DMS153 (cell line): ENCODE measurements at regions not wholly inside any gene's neighbourhood (a gene's known extent, or its start where the extent isn't known, plus 50 kb on each side); places are given as distances from the start of the nearest gene placed in this dataset.
"Not testable (repeated sequence)": the region's sequence is repeated elsewhere in the genome, so short reads cannot be mapped to it uniquely, and the experiment has no call there.

Experiments used
- DNase-seq: peaks from one replicate; lab custom pipeline; 2025; lab: John Stamatoyannopoulos, UW

GRCh38 chr3:94336046-94336753 lies 273.3 kb downstream of the NSUN3 start:
- DNase-seq = no peak

DNA sequence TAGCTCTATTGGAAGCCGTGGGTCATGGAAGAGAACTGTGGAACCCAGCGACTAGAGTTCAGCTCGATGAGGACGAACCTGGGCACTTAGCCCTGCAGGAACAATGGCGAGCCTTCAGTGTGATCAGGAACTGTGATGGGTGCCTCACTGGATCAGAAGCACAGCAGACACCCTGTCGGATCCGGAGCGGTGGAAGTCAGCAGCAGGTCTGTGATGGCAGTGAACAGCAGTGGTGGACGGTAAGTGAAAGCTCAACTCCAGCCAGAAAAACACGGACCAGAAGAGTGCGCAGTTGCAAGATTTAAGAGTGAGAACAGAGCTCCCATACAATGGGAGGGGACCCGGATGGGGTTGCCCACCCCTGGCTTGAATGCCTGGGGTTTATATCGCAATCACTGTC lies 282.2 kb downstream of the NSUN3 start:
- no peak for DNase-seq

GRCh38 chr3:94349310-94349878 lies 286.5 kb downstream of the NSUN3 start:
- no peak for DNase-seq

- DNase-seq = no peak
Measured at GRCh38 chr3:94356581-94356980, 293.7 kb downstream of the NSUN3 start.

GRCh38 chr3:94359996-94360395 lies 297.1 kb downstream of the NSUN3 start:
- DNase-seq = no peak

DNA sequence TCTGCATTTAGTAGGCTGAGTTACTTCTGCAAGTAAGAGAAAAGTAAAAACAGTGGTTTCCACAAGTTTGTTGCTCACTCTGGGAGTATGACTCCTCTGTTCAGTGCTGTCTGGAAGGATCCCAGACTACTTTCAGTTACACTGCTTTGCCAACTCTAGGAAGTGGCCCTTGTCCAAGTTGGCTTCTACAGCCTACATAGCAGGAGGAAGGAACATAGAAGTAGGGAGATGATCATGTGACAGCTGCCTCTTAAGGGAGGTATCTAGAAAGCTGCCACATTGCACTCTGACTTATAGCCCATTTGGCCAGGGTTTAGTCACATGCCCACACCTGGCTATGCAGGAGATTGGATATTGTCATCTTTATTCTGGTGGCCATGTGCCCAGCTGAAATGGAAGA lies 298.1 kb downstream of the NSUN3 start:
- no peak for DNase-seq

DNA sequence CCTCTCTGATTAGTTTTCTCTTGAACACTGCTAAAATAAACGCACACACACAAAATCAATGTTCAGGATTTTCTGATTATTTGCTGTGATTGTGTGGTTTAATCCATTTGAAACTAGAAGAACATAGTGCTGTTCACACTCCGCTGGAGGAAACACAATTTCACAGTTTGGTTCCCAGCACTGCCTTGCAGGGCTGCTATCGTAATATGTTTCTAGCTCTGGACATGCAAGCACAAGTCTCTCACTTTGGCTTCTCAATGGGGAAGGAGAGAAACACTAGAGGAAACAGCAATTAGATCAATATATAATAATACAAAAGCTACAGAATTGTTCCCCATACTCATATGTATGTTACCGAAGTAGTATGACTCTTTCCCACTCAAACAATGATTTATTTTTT lies 299.5 kb downstream of the NSUN3 start:
- DNase-seq = no peak

DNA sequence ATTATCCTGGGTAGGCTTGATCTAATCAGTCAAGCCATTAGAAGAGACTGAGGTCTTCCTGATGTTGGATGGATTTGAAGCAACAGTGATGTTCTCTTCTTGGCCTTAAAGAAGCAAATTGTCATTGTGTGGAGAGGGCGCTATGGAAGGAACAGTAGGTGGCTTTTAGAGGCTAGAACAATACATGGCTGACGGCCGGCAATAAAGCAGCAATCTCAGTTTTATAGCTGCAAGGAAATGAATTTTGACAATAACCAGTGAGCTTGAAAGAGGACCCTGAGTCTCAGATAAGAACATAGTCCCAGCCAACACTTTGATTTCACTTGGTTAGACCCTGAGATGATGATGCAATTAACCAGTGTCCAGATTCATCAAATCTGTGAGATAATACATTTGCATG lies 302.1 kb downstream of the NSUN3 start:
- no peak for DNase-seq

GRCh38 chr3:94372026-94372425 lies 309.2 kb downstream of the NSUN3 start:
- DNase-seq = no peak

- no peak for DNase-seq
Measured at GRCh38 chr3:94373456-94373855, 310.6 kb downstream of the NSUN3 start.

- no peak for DNase-seq
Measured at GRCh38 chr3:94374439-94375161, 311.7 kb downstream of the NSUN3 start.

GRCh38 chr3:94377123-94377696 lies 314.3 kb downstream of the NSUN3 start:
- not testable (repeated sequence) for DNase-seq

DNA sequence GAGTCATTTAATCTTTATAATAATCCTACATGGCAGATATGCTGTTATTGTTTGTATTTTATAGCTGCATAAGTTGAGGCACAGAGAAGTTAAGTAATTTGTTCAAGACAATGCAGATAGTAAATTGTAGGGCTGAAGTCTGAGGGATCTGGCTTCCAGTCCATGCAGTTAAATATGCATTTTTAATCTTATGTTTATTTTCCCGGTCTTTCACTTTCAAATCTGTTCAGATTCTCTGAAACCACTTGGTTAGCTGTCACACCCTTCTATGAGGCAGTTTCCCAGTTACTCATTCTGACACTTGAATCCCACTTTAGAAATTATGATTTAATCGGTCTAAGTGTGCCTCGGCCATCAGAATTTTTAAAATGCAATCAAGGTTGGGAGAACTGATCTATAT lies 315.0 kb downstream of the NSUN3 start:
- DNase-seq = not testable (repeated sequence)

DNA sequence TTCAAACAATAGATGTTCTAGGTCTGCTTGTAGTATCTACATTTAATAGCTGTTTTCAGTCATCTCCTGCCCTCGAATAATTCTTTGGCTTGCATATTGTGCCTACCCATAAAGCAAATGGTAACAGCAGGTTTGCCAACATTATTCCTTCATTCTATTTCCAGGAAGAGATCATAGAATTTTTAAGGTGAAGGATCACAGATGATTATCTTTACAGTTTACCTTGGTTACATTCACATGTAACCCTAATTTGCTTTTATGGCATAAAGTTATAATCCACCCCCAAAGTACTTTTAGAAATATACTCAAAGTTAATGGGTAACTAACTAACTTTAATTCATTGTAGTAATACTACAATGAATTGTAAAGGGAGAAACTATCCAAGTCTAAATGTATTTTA lies 315.5 kb downstream of the NSUN3 start:
- no peak for DNase-seq

- DNase-seq = no peak
Measured at GRCh38 chr3:94379264-94379663, 316.4 kb downstream of the NSUN3 start.

GRCh38 chr3:94394885-94395284 lies 332.0 kb downstream of the NSUN3 start:
- no peak for DNase-seq

GRCh38 chr3:94395851-94396250 lies 333.0 kb downstream of the NSUN3 start:
- no peak for DNase-seq

DNA sequence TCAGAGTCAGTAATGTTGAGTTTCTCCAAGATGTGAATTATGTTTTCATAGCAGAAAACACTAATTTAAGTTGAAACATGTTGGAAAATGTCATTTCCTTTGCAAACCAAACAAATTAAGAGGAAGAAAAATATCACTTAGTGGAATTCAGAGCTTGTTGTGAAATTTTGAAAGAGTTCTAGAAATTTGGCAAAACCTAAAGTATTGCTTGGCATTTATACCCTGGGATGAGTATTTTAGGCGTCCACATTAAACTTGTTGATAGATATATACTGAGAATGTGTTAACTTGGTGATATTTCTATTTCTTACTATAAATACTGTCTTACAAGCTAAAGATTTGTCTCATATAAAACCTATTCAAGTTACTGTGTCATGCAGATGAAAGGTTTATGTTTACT lies 335.2 kb downstream of the NSUN3 start:
- no peak for DNase-seq

- no peak for DNase-seq
Measured at GRCh38 chr3:94401466-94401865, 338.6 kb downstream of the NSUN3 start.

DNA sequence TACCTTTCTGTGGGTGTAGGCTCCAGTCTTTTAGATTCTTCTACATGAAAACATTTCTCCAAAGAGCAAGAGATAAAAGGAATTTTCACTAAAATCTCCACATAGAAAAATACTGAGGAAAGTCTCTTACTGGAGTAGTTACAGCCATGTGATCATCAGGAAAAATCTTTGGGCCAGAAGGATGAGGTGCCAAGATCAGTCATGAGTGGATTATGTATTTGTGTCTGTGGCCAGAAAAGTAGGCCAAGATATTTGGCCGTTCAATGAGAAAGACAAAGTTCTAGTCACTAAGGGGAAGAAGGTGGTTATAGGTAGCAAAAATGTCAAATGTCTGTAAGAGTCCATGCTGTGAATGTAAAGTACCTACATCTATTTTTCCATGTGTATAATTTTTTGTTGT lies 339.3 kb downstream of the NSUN3 start:
- no peak for DNase-seq

- DNase-seq = no peak
Measured at GRCh38 chr3:94405258-94406035, 342.6 kb downstream of the NSUN3 start.

DNA sequence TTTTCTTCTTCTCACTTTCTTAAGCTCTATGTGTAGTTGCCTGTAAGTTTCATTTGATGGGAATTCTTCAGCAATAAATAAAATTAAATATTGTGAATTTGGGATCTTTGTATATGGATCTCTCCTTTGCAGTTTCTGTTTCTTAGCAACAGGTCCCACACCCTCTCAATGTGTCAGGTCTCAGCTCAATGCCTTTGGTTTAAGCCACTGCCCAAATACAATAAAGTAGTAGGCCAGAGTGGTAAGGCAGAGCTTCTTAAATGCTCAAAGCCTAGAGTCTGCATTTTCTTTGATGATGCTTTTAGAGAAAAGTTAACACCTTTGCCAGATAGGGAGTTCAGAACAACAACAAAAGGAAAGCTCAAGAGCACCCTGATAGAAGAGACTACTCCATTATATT lies 343.7 kb downstream of the NSUN3 start:
- no peak for DNase-seq
